Ecto neural progenitor cell (in vitro differentiated cells): ENCODE measurements at regions not wholly inside any gene's neighbourhood (a gene's known extent, or its start where the extent isn't known, plus 50 kb on each side); places are given as distances from the start of the nearest gene placed in this dataset.

Experiments
- DNase-seq: peaks from one replicate; pipeline ENCODE4 v3.0.0-alpha.2; 2018; ENCODE audit warnings: low spot score

- DNase-seq = no peak
Measured at GRCh38 chrX:4876268-4876667, 1162.8 kb upstream of the PRKX start.

- no peak for DNase-seq
Measured at GRCh38 chrX:4851534-4851933, 1138.1 kb upstream of the PRKX start.

DNA sequence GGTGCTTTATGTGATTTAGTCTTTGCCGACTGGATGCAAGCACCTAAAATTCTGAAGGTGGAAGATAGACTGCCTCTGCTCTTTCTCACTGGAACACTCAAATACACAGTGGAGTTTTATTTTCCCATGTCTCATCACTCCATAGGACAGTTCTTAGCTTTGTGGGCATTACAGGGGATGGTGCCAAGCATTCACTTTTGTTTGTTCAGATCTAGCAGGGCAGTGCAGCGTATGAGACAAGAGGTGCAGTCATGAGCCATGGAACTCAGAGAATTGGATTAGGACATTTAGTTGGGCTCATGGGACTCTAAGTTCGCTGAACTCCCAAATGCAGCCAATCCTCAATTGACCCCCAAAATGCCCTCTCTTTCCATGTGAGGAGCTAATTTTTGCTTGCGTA, 1136.9 kb upstream of the PRKX start:
- DNase-seq = no peak

DNA sequence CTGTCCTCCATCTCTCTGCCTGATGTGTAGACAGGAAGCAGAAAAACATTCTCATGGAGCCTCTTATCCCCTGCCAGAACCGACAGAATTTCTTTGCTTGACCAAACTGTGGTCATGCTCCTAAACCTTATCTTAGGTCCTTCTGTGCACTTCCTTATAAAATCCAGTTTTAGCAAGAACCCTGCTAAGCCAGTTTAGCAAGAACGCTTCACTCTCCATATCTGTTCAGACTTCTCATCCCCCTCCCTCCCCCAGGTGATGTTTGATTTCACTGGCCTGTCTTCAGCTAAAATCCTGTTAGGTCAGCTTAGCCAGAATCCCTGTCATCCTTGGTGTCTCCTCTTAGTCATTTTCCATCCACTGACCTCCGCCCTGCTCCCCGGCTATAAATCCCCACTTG, 1130.9 kb upstream of the PRKX start:
- DNase-seq = no peak

DNA sequence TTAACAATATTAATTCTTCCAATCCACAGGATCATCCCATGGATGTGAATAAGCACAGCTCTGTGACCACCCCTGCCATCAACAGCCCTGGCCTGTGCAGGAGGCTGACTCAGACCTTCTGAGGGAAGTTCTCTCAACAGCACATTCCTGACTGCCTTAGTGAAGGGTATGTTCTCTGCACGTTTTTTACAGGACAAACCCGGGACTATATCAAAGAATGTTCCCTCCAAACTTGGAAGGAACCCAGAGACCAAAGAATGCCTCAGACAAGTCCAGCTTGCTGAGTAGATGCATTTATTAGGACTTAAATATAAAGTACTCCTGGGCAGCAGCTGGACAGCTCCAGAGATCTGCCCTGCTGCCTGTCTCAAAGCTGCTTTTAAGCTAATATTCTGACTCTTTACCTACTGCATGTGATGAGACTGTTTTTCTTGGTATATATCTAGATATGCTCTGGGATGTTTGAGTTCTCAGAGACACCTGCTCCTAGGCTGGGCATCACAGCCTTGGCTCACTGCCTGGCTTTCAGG, 1127.8 kb upstream of the PRKX start:
- DNase-seq = no peak

DNA sequence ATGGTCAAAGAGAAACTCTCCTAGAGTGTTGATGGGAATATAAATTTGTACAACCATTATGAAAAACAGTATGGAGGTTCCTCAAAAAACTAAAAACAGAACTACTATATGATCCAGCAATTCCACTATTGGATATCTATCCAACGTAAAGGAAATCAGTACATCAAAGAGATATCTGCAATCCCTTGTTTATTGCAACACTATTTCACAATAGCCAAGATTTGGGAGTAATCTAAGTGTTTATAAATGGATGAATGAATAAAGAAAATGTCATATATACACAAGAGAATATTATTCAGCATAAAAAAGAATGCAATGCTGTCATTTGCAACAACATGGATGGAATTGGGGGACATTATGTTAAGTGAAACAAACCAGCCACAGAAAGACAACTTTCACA, 1118.1 kb upstream of the PRKX start:
- DNase-seq = no peak

DNA sequence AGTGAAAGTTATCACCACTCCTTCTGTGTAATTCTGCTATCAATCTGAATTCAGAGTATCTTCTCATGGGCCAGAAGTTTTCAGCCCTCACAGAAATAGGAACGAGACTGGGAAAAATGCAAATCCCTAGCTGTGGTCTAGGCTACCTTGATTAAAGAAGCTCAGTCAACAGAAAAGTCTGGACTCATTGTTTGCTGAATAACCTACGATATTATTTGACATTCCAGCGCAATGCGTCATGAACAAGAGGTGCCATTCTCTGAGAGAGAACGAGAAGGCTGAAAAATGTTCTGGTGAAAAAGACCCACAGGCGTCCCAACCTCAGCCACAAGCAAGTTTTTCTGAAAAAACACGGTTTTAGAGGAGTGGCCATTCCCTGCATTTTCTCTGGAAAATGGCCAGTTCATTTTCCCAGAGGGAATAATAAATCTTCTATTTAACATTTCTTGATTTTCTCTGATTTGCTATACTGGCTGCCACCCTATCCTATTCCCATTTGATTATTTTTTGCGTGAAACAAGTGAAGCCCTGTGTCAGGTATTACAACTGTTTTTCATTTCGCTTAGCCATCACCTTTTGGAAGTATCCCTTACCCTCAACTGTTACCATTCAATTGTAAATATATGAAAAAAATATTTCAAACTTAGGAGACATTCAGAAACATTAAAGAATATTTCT, 1117.6 kb upstream of the PRKX start:
- no peak for DNase-seq

- no peak for DNase-seq
Measured at GRCh38 chrX:4825550-4825949, 1112.1 kb upstream of the PRKX start.

- no peak for DNase-seq
Measured at GRCh38 chrX:4809571-4809970, 1096.1 kb upstream of the PRKX start.

DNA sequence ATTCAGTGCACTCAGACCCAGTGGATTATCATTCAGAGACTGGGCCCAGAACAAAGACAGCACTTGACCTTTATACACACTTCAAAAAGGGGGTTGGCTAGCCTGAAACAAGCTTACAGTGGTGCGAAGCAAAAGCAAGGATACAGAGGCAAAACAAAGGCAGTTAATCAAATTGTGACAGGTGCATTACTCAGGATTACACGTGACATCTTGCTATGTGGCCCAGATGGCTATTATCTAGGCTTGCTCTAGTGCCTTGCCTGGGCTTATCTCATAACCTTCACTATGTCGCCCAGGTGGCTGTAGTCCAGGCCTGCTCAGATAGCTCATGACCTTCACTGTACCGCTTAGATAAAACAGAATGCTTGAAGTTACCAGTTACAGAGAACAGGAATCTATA, 1092.1 kb upstream of the PRKX start:
- DNase-seq = no peak

GRCh38 chrX:4800756-4801155, 1087.3 kb upstream of the PRKX start:
- no peak for DNase-seq

DNA sequence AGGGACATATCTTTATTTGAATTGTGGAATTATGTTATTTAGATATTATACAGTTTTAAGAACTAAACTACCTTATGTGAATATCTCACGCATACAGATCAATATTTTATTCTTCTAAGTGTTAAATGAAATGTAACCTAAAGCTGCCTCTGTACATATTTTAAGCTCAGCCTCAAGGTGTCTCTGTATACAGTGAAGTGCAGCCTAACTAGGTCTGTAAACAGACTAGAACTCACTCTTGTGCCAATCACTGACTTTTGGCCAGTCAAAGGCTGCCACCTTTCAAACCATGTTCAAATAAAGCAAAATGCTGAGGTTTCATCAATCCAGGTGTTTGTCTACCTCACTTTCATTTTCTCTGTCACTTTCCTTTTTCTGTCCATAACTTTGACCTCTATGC, 1074.5 kb upstream of the PRKX start:
- no peak for DNase-seq

DNA sequence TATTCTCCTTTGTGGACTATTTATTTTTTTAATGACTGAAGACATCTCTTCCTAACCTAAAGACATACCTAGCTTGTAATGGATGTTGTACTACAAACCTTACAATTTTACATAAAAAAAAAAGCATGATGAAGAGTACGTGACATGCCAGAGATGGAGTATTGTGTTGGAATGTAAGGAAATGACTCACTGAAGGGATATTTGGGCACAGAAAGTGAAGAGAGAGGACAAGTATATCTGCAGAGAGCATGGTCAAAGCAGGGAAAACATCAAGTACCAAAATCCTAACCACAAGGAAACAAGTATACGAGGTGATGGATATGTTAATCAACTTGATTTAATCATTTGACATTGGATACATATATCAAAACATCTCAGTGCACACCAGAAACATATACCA, 1051.4 kb upstream of the PRKX start:
- DNase-seq = no peak

- DNase-seq = no peak
Measured at GRCh38 chrX:4762196-4762595, 1048.7 kb upstream of the PRKX start.

DNA sequence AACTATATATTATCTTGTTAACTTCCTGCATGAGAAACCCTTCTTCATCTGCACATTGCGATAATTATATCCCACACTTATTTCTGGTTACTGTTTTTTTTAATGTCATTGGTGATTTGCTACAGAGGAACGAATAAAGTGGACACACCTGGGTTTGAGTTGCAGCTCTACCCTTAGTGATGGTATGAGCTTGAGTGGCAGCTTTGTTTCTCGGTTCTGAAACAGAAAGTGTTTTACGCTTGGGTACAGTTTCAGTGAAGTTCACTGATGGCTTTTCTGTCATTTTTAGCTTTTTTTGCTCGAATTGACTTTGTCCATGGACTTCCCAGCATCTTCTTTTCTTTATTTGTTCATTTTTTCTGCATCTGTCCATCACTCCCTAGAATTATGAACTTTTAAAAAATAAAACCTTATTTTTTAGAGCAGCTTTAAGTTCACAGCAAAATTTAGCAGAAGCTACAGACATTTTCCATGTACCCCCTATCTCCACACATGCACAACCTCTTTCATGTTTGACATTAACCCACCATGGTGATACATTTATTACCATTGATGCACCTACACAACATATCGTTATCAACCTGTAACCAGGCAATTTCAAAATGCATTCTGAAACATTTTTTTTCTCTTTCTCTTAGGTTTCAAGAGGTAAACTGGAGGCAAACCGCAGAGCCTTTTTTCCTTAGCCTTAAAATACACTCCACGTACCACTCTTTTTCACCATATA, 1041.6 kb upstream of the PRKX start:
- no peak for DNase-seq

GRCh38 chrX:4741024-4741423, 1027.6 kb upstream of the PRKX start:
- no peak for DNase-seq

GRCh38 chrX:4735299-4735698, 1021.9 kb upstream of the PRKX start:
- DNase-seq = no peak

DNA sequence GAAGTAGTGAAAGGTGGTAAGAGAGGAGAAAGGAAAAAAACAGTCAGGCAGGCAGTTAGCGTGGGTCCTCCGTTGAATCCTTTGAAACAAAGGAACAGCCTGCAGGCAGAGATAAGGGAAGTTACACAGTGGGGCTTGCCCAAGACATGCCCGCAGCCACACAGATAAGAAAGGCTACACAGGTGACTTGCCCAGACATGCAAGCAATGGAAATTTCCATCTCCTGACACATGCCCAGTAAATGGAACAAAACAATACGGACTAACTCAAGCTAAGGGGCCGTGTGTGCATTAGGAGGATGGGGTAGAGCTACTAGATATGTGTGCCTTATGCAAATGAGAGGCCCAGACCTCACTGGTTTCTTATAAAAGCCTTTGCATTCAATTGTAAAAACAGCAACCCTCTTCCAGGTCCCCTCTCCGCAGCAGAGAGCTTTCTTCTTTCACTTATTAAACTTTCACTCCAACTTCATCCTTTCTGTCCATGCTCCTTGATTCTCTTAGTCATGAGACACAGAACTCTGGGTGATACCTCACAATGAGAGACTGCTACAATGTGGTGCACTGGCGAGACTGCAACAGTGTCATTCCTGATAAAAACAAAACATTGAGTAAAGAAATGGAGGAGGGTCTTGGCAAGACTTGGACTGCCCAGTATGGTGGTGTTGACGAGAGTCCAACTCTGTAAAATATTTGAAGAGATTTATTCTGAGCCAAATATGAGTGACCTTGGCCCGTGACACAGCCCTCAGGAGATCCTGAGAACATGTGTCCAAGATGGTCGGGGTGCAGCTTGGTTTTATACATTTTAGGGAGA, 997.4 kb upstream of the PRKX start:
- peak; percentile 50 for DNase-seq

DNA sequence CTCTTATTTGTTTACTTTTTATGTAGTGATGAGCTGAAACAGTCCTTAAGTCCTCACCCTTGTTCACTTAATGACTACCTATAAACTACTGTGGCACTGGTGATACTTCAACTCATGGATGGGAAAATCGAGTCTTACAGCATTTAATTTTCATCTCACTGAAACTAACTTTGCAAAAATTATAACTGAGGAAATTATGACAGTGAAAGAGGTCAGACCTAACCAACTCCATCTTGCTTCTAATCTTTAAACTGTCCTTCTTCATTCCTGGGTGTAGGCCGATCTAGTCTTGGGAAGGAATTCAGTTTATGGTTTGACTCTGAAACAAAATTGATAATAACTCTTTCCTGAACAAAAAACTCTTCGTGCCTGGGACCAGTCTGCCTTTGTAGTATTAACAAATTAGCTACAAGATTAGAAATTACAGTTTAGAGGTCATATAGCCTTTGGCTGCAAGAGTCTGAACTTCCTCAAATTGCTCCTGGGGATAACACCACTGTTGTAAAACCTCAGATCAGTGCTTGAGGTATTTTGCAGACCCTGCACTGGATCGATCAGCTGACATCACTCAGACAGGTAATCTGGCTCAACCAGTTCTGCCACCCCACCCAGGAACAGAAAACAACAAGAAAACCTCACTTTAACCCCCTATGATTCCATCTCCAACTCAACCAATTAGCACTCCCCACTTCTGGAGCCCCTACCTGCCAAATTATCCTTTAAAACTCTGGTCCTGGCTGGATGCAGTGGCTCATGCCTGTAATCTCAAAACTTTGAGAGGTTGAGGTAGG, 995.7 kb upstream of the PRKX start:
- DNase-seq = no peak

DNA sequence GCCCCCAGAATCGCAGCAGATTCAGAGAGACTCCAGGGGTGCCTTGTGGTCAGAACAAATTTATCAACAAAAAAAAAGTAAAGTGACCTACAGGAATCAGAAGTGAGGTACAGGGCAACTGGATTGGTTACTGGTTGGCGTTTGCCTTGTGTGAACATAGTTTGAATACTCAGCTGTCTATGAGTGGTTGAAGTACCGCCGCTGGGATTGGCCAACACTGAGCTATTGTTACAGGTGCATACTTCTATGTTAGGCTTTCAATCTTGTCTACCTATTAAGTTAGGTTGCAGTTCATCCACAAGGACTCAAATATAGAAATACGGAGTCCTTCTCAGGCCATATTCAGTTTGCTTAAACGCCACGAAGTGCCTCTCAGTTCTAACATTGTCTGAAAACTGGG, 993.5 kb upstream of the PRKX start:
- no peak for DNase-seq

- no peak for DNase-seq
Measured at GRCh38 chrX:4690521-4690920, 977.1 kb upstream of the PRKX start.

- no peak for DNase-seq
Measured at GRCh38 chrX:4682636-4683035, 969.2 kb upstream of the PRKX start.
